Adrenal gland (tissue), 9 donors: ENCODE measurements at regions not wholly inside any gene's neighbourhood (a gene's known extent, or its start where the extent isn't known, plus 50 kb on each side); places are given as distances from the start of the nearest gene placed in this dataset.
A peak's percentile ranks its signal among the peaks of the same experiment; 100 is the strongest.

ENCODE experiments used
- DNase-seq, 7 donors: peaks; one replicate each; pipeline ENCODE4 v3.0.0-alpha.2; 2019 to 2020
- H3K27ac ChIP-seq, 5 donors: fragments of 200-600 bp; sonication (generic) in 4 of 5; 1 replicate in 3 of 5; 2 replicates in 2 of 5; pipeline versions ENCODE4 v1.5.1 to v1.8.0; 2016 to 2020; ENCODE audit warnings: mild to moderate bottlenecking in 1 of 5
- H3K27me3 ChIP-seq: fragments of 200-600 bp; 2 replicates; pipeline ENCODE4 v1.8.0; 2021
- H3K36me3 ChIP-seq, 2 donors: fragments of 200-600 bp; replicated peaks in 1 of 2; 1 replicate in 1 of 2; 2 replicates in 1 of 2; pipeline versions ENCODE4 v1.5.1 to v1.8.0; 2018 to 2022
- H3K4me1 ChIP-seq, 2 donors: fragments of 200-600 bp; replicated peaks in 1 of 2; 1 replicate in 1 of 2; 2 replicates in 1 of 2; pipeline versions ENCODE4 v1.5.1 to v1.8.0; 2018 to 2021
- H3K4me3 ChIP-seq, 4 donors: fragments of 200-600 bp; sonication (generic) in 3 of 4; one replicate each; pipeline ENCODE4 v1.5.1; 2016 to 2018
- H3K9me3 ChIP-seq, 3 donors: fragments of 200-600 bp; sonication (generic) in 1 of 3; replicated peaks in 1 of 3; 1 replicate in 2 of 3; 2 replicates in 1 of 3; pipeline versions ENCODE4 v1.5.1 to v1.8.0; 2016 to 2021
- CTCF ChIP-seq, 6 experiments: fragments of 450-650 bp in 4 of 6; fragments of 200-600 bp in 2 of 6; sonication (generic) in 1 of 6; IDR thresholded peaks; 1 replicate in 5 of 6; 2 replicates in 1 of 6; pipeline versions ENCODE4 v1.5.1 to v1.8.0; 2016 to 2021; ENCODE audit warnings: antibody characterized with exemption in 6 of 6, mild to moderate bottlenecking in 2 of 6, moderate library complexity in 1 of 6
- POLR2A ChIP-seq, 2 donors: fragments of 450-650 bp; IDR thresholded peaks; one replicate each; pipeline ENCODE4 v1.6.1; 2017; ENCODE audit warnings: antibody characterized with exemption in 2 of 2, mild to moderate bottlenecking in 2 of 2, moderate library complexity in 1 of 2
- WGBS, 4 donors: extraction: QIAGEN DNeasy Blood & Tissue Kit in 2 of 4; methylation state at CpG; one replicate each; pipeline versions ENCODE4 v1.1.5 to v1.1.7; 2013 to 2017; 5-methylcytosine and 5-hydroxymethylcytosine counted together
- intact Hi-C, 2 donors: fragments of 100-400 bp; cut with DNase I; formaldehyde crosslinking; loops; one replicate each; pipeline versions ENCODE4 v1.14.1 to v1.15.0; 2022 to 2023
- donor health status: healthy with polysubstance abuse.
- donor health status: Bipolar disorder and iron deficiency.
- donor health status: DM: yes; HTN: yes; CAD: no.
- donor health status: DM: no; HTN: no; CAD: no.
- donor health status: DM: no; HTN: no; CAD: no.

- no peaks in the 10 kb centered on the region for H3K9me3 ChIP-seq
- intact Hi-C loops, result no loop called here
- no peaks in the 10 kb centered on the region for H3K4me1 ChIP-seq
- no peak overlapping the region for H3K4me3 ChIP-seq
- 93 to 98% (median 96%) methylated on average over 5 of the region's 5 CpGs for WGBS, 4 donors
- no peaks in the 10 kb centered on the region for H3K36me3 ChIP-seq
- H3K27me3 ChIP-seq, result no peaks in the 10 kb centered on the region
- H3K27ac ChIP-seq, result no peak overlapping the region
- no peak for TF ChIP-seq POLR2A (IDR thresholded peaks at IDR 0.05)
- TF ChIP-seq CTCF (IDR thresholded peaks at IDR 0.05), result no peak
- DNase-seq, result no peak
Observed at GRCh38 chr5:116379306-116379705, 195.3 kb downstream of the SEMA6A start.

- no peak for TF ChIP-seq CTCF (IDR thresholded peaks at IDR 0.05)
- TF ChIP-seq POLR2A (IDR thresholded peaks at IDR 0.05), result no peak
- H3K4me1 ChIP-seq, result no peaks in the 10 kb centered on the region
- no peaks in the 10 kb centered on the region for H3K27me3 ChIP-seq
- H3K4me3 ChIP-seq, result no peak overlapping the region
- H3K9me3 ChIP-seq, result no peaks in the 10 kb centered on the region
- DNase-seq, result no peak
- WGBS, 4 donors, result 84 to 93% (median 91%) methylated on average over 5 of the region's 5 CpGs
- no peaks in the 10 kb centered on the region for H3K36me3 ChIP-seq
- peak overlapping the region in 1 of 5 donors; percentile 44 for H3K27ac ChIP-seq
- intact Hi-C loops, result no loop called here
Observed at GRCh38 chr5:116378777-116379121, 195.9 kb downstream of the SEMA6A start.

GRCh38 chr5:116378007-116378776 lies 196.4 kb downstream of the SEMA6A start:
- WGBS, 4 donors, result 61 to 84% (median 77%) methylated on average over 11 to 12 of the region's 12 CpGs
- intact Hi-C loops, result no loop called here
- TF ChIP-seq CTCF (IDR thresholded peaks at IDR 0.05), result no peak
- TF ChIP-seq POLR2A (IDR thresholded peaks at IDR 0.05), result no peak
- DNase-seq, result no peak
- no peak overlapping the region for H3K4me3 ChIP-seq
- no peaks in the 10 kb centered on the region for H3K36me3 ChIP-seq
- no peaks in the 10 kb centered on the region for H3K9me3 ChIP-seq
- peak overlapping the region in 1 of 5 donors; percentile 44 for H3K27ac ChIP-seq
- no peaks in the 10 kb centered on the region for H3K27me3 ChIP-seq
- no peaks in the 10 kb centered on the region for H3K4me1 ChIP-seq

GRCh38 chr5:116377276-116378006 lies 197.2 kb downstream of the SEMA6A start:
- Histone ChIP-seq H3K36me3 (no peaks in the 10 kb centered on the region), H3K4me1 (peaks cover 0 to 6% of the 10 kb centered on the region in 2 donors), H3K27me3 (no peaks in the 10 kb centered on the region), H3K9me3 (no peaks in the 10 kb centered on the region), H3K27ac (no peak overlapping the region), H3K4me3 (no peak overlapping the region)
- 77 to 87% (median 82%) methylated on average over 18 of the region's 18 CpGs for WGBS, 4 donors
- no peak for DNase-seq
- TF ChIP-seq CTCF (IDR thresholded peaks at IDR 0.05), result no peak
- no peak for TF ChIP-seq POLR2A (IDR thresholded peaks at IDR 0.05)
- intact Hi-C loops, result no loop called here
